DND-41 (cell line): ENCODE measurements at regions not wholly inside any gene's neighbourhood (a gene's known extent, or its start where the extent isn't known, plus 50 kb on each side); places are given as distances from the start of the nearest gene placed in this dataset.

Experiments
- ATAC-seq: fragments of 200-7000 bp; cut with Tn5 transposase; 3 replicates; pipeline ENCODE4 v1.9.1; 2021; ENCODE audit warnings: low read depth; ENCODE audit not compliant: insufficient read depth
- DNase-seq: peaks from one replicate; pipeline ENCODE4 v3.0.0-alpha.2; 2020
- H2AFZ ChIP-seq: 2 replicates; pipeline ENCODE4 v1.6.0; 2012; ENCODE audit warnings: low read depth, low read length
- H3K27ac ChIP-seq: 2 replicates; pipeline ENCODE4 v1.5.1; 2012; ENCODE audit warnings: low read length, inconsistent platforms
- H3K27me3 ChIP-seq: fragments of 200-600 bp; sonication (generic); 2 replicates; pipeline ENCODE4 v1.6.0; 2012; ENCODE audit warnings: low read length, mild to moderate bottlenecking, inconsistent platforms; ENCODE audit not compliant: insufficient read depth, poor library complexity
- H3K36me3 ChIP-seq: 2 replicates; pipeline ENCODE4 v1.5.1; 2012; ENCODE audit warnings: low read length, inconsistent platforms; ENCODE audit not compliant: insufficient read depth
- H3K4me1 ChIP-seq: 2 replicates; pipeline ENCODE4 v1.5.1; 2012; ENCODE audit warnings: mild to moderate bottlenecking, low read length; ENCODE audit not compliant: insufficient read depth
- H3K4me2 ChIP-seq: 2 replicates; pipeline ENCODE4 v1.6.0; 2012; ENCODE audit warnings: mild to moderate bottlenecking, moderate library complexity, low read length, inconsistent platforms; ENCODE audit not compliant: insufficient read depth
- H3K4me3 ChIP-seq, 2 experiments: fragments of 200-600 bp in 1 of 2; shearing (Covaris generic) in 1 of 2; 2 replicates each; pipeline ENCODE4 v1.5.1; 2012 to 2016; ENCODE audit warnings: inconsistent platforms in 2 of 2, low read length in 2 of 2, mild to moderate bottlenecking in 2 of 2, low read depth in 1 of 2, moderate library complexity in 1 of 2
- H3K79me2 ChIP-seq: 2 replicates; pipeline ENCODE4 v1.6.0; 2012; ENCODE audit warnings: low read length, inconsistent platforms; ENCODE audit not compliant: insufficient read depth
- H3K9ac ChIP-seq: 2 replicates; pipeline ENCODE4 v1.6.0; 2012; ENCODE audit warnings: low read depth, mild to moderate bottlenecking, inconsistent platforms, low read length, moderate library complexity
- H3K9me3 ChIP-seq: 2 replicates; pipeline ENCODE4 v1.5.1; 2012; ENCODE audit warnings: low read length, moderate library complexity, mild to moderate bottlenecking, inconsistent platforms; ENCODE audit not compliant: insufficient read depth, severe bottlenecking
- H4K20me1 ChIP-seq: 2 replicates; pipeline ENCODE4 v1.6.0; 2012; ENCODE audit warnings: low read length; ENCODE audit not compliant: insufficient read depth
- EZH2 ChIP-seq: IDR thresholded peaks from 3 replicates; pipeline ENCODE4 v1.6.1; 2012; ENCODE audit warnings: borderline replicate concordance, low read depth, mild to moderate bottlenecking, moderate library complexity, low read length, inconsistent platforms; ENCODE audit not compliant: severe bottlenecking
- TF ChIP-seq, protein P1 (sequence below): IDR thresholded peaks from 2 replicates; pipeline ENCODE4 v1.5.1; 2012; ENCODE audit warnings: borderline replicate concordance, low read length, moderate library complexity, mild to moderate bottlenecking; ENCODE audit not compliant: poor library complexity, severe bottlenecking; ENCODE audit errors: extremely low read depth

DNA sequence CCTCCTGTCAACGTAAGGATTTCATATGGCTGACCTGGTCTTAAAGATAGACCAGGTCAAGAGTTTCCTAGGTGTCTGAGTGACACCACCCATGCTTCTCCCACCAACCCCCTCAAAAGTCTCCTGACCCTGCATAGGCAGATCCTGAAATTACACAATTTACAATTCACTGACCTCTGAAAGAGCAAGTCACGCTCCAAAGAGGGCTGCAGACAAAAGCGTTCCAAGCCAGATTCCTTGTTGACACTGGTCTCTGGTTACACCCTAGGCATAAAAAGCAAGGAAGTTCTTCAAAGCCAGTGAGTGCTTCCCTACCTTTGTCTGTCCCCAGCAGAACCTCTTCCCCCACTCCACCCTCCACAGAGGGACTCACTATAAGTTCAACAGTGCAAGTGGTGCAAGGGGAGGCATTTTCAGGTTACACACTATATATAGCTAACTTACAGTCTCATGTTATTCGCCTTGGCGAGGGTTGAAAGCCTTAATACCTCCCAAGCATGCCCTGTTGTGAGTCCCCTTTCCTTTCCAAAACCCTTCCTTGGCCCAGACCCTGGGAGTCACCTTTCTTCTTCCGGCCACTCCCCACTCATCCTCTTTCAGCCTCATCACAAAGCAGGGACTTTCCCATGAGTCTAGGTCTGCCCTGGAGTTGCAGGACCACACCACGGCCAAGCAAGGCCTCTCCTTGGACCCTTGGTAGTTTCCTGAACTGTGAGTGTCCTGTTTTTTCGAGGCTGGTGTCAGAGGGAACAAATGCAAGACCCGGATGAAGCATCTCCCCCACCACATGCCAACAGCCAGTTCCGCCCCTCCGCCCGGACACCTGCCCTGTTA, 58.0 kb upstream of the KLF3 start:
- TF ChIP-seq EZH2: no peak
- TF ChIP-seq, protein P1, sequence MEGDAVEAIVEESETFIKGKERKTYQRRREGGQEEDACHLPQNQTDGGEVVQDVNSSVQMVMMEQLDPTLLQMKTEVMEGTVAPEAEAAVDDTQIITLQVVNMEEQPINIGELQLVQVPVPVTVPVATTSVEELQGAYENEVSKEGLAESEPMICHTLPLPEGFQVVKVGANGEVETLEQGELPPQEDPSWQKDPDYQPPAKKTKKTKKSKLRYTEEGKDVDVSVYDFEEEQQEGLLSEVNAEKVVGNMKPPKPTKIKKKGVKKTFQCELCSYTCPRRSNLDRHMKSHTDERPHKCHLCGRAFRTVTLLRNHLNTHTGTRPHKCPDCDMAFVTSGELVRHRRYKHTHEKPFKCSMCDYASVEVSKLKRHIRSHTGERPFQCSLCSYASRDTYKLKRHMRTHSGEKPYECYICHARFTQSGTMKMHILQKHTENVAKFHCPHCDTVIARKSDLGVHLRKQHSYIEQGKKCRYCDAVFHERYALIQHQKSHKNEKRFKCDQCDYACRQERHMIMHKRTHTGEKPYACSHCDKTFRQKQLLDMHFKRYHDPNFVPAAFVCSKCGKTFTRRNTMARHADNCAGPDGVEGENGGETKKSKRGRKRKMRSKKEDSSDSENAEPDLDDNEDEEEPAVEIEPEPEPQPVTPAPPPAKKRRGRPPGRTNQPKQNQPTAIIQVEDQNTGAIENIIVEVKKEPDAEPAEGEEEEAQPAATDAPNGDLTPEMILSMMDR: no peak
- no peak for DNase-seq
- Histone ChIP-seq H3K4me1 (no peaks in the 10 kb centered on the region), H3K4me2 (no peak overlapping the region), H3K79me2 (no peaks in the 10 kb centered on the region), H4K20me1 (no peaks in the 10 kb centered on the region), H3K9ac (no peak overlapping the region), H3K9me3 (no peaks in the 10 kb centered on the region), H3K4me3 (no peak overlapping the region), H3K27ac (no peak overlapping the region), H3K36me3 (no peaks in the 10 kb centered on the region), H3K27me3 (no peaks in the 10 kb centered on the region), H2AFZ (no peak overlapping the region)
- no peak for ATAC-seq

DNA sequence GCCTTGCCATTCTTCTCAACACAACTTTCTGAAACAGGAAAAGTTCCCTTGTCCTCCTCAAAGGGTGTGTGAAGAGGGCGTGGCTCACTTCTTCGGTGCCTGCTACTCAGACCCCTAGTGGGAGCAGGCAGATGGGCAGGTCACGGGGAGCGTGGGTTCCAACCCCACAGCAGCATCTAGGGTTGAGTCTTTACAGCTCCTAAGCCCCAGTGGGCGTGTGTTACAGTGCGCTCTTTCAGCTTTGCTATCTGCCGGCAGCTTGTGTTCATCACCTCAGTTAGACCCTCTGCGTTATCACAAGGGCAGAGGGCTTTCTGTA, 57.5 kb upstream of the KLF3 start:
- H3K4me3 ChIP-seq: no peak overlapping the region
- H4K20me1 ChIP-seq: no peaks in the 10 kb centered on the region
- H3K4me2 ChIP-seq: no peak overlapping the region
- no peaks in the 10 kb centered on the region for H3K4me1 ChIP-seq
- ATAC-seq (no peak), DNase-seq (no peak)
- H2AFZ ChIP-seq: no peak overlapping the region
- H3K9ac ChIP-seq: no peak overlapping the region
- H3K79me2 ChIP-seq: no peaks in the 10 kb centered on the region
- no peaks in the 10 kb centered on the region for H3K9me3 ChIP-seq
- H3K36me3 ChIP-seq: no peaks in the 10 kb centered on the region
- no peaks in the 10 kb centered on the region for H3K27me3 ChIP-seq
- no peak overlapping the region for H3K27ac ChIP-seq
- TF ChIP-seq, protein P1: no peak
- TF ChIP-seq EZH2: no peak

GRCh38 chr4:38609614-38610013, 54.4 kb upstream of the KLF3 start:
- Histone ChIP-seq H3K9ac (no peak overlapping the region), H3K27ac (no peak overlapping the region), H3K27me3 (no peaks in the 10 kb centered on the region), H3K4me3 (no peak overlapping the region), H3K36me3 (no peaks in the 10 kb centered on the region), H2AFZ (no peak overlapping the region), H4K20me1 (no peaks in the 10 kb centered on the region), H3K79me2 (no peaks in the 10 kb centered on the region), H3K4me1 (no peaks in the 10 kb centered on the region), H3K9me3 (no peaks in the 10 kb centered on the region), H3K4me2 (no peak overlapping the region)
- TF ChIP-seq, protein P1: no peak
- TF ChIP-seq EZH2: no peak
- no peak for ATAC-seq
- no peak for DNase-seq
